B cell (primary cell): ENCODE measurements at regions not wholly inside any gene's neighbourhood (a gene's known extent, or its start where the extent isn't known, plus 50 kb on each side); places are given as distances from the start of the nearest gene placed in this dataset.
A peak's percentile ranks its signal among the peaks of the same experiment; 100 is the strongest.

Experiments
- ATAC-seq: fragments of 200-7000 bp; cut with Tn5 transposase; one replicate; pipeline ENCODE4 v1.10.0; 2021; ENCODE audit warnings: low read depth, mild to moderate bottlenecking, moderate number of reproducible peaks, moderate library complexity
- CTCF ChIA-PET: fragments of 350-600 bp; sonication (Branson Sonifier 250); formaldehyde crosslinking; loops from one replicate; lab custom pipeline; 2021; ENCODE audit warnings: antibody characterized with exemption, inconsistent platforms; lab: Charles Lee
- POLR2A ChIA-PET: fragments of 350-600 bp; sonication (Branson Sonifier 250); formaldehyde crosslinking; loops from one replicate; lab custom pipeline; 2021; ENCODE audit warnings: antibody characterized with exemption; lab: Charles Lee
- DNase-seq: peaks from one replicate; pipeline ENCODE4 v3.0.0; 2013
- H2AFZ ChIP-seq: 2 replicates; pipeline ENCODE4 v1.6.1; 2012; ENCODE audit warnings: mild to moderate bottlenecking, low read depth, low read length; ENCODE audit not compliant: insufficient read depth, poor library complexity, severe bottlenecking
- H3K27ac ChIP-seq, 2 donors: 1 replicate in 1 of 2; 2 replicates in 1 of 2; pipeline ENCODE4 v1.5.1; 2012 to 2013; ENCODE audit warnings: low read length in 2 of 2, mild to moderate bottlenecking in 2 of 2, moderate library complexity in 1 of 2
- H3K27me3 ChIP-seq, 4 experiments: fragments of 200-600 bp in 1 of 4; sonication (generic) in 1 of 4; replicated peaks in 1 of 4; 1 replicate in 2 of 4; 2 replicates in 2 of 4; pipeline versions ENCODE4 v1.6.1 to v1.7.0; 2013 to 2016; ENCODE audit warnings: low read length in 3 of 4, mild to moderate bottlenecking in 2 of 4, mixed read lengths in 1 of 4, moderate library complexity in 1 of 4; ENCODE audit not compliant: insufficient read depth in 4 of 4, control insufficient read depth in 3 of 4; ENCODE audit errors: control extremely low read depth in 1 of 4
- H3K36me3 ChIP-seq, 2 experiments: replicated peaks in 1 of 2; 1 replicate in 1 of 2; 2 replicates in 1 of 2; pipeline versions ENCODE4 v1.6.1 to v1.7.1; 2013; ENCODE audit warnings: low read length in 1 of 2; ENCODE audit not compliant: insufficient read depth in 2 of 2, control insufficient read depth in 1 of 2; ENCODE audit errors: control extremely low read depth in 1 of 2, extremely low read depth in 1 of 2
- H3K4me1 ChIP-seq, 2 donors: fragments of 200-600 bp in 1 of 2; sonication (generic) in 1 of 2; 1 replicate in 1 of 2; 2 replicates in 1 of 2; pipeline versions ENCODE4 v1.5.1 to v1.6.1; 2013 to 2017; ENCODE audit warnings: low read length in 2 of 2; ENCODE audit not compliant: control insufficient read depth in 2 of 2, insufficient read depth in 2 of 2
- H3K4me2 ChIP-seq: replicated peaks from 2 replicates; pipeline ENCODE3; 2012; ENCODE audit warnings: mild to moderate bottlenecking, low read depth, low read length; ENCODE audit not compliant: poor library complexity, severe bottlenecking
- H3K4me3 ChIP-seq, 5 experiments: fragments of 200-600 bp in 1 of 5; sonication (generic) in 1 of 5; 1 replicate in 3 of 5; 2 replicates in 2 of 5; pipeline versions ENCODE4 v1.5.1 to v1.7.0; 2011 to 2016; ENCODE audit warnings: low read length in 4 of 5, mild to moderate bottlenecking in 4 of 5, low read depth in 2 of 5, control low read depth in 1 of 5, moderate library complexity in 1 of 5; ENCODE audit not compliant: insufficient read depth in 1 of 5; ENCODE audit errors: control extremely low read depth in 1 of 5, extremely low read depth in 1 of 5
- H3K79me2 ChIP-seq: fragments of 200-600 bp; sonication (generic); one replicate; pipeline ENCODE4 v1.6.0; 2016; ENCODE audit warnings: low read length; ENCODE audit not compliant: control insufficient read depth, insufficient read depth
- H3K9ac ChIP-seq: fragments of 200-600 bp; sonication (generic); 2 replicates; pipeline ENCODE4 v1.6.1; 2017; ENCODE audit warnings: mild to moderate bottlenecking, low read length, moderate library complexity
- H3K9me3 ChIP-seq, 3 donors: one replicate each; pipeline versions ENCODE4 v1.6.1 to v1.7.1; 2013; ENCODE audit warnings: low read length in 2 of 3; ENCODE audit not compliant: control insufficient read depth in 2 of 3, insufficient read depth in 1 of 3; ENCODE audit errors: control extremely low read depth in 1 of 3
- H4K20me1 ChIP-seq: 2 replicates; pipeline ENCODE4 v1.6.0; 2012; ENCODE audit warnings: mild to moderate bottlenecking, low read length; ENCODE audit not compliant: insufficient read depth, control insufficient read depth, poor library complexity, severe bottlenecking
- H3K27ac Mint-ChIP-seq: one replicate; pipeline ENCODE4 v1.8.0; 2021; ENCODE audit warnings: mixed read lengths
- H3K27me3 Mint-ChIP-seq: one replicate; pipeline ENCODE4 v1.8.0; 2021; ENCODE audit warnings: mixed read lengths
- H3K4me1 Mint-ChIP-seq: one replicate; pipeline ENCODE4 v1.8.0; 2021; ENCODE audit warnings: mixed read lengths
- H3K4me3 Mint-ChIP-seq: one replicate; pipeline ENCODE4 v1.8.0; 2021; ENCODE audit warnings: mixed read lengths
- H3K9me3 Mint-ChIP-seq: one replicate; pipeline ENCODE4 v1.8.0; 2022; ENCODE audit warnings: mixed read lengths; ENCODE audit not compliant: insufficient read depth
- EZH2 ChIP-seq: IDR thresholded peaks from 2 replicates; pipeline ENCODE4 v1.6.1; 2012; ENCODE audit warnings: borderline replicate concordance, low read depth, mild to moderate bottlenecking, moderate library complexity, low read length; ENCODE audit not compliant: insufficient read depth, poor library complexity, severe bottlenecking
- WGBS: methylation state at CpG from one replicate; pipeline ENCODE4 v1.1.5; 2013; ENCODE audit warnings: missing lambda C conversion rate; ENCODE audit not compliant: insufficient coverage; 5-methylcytosine and 5-hydroxymethylcytosine counted together
- intact Hi-C: fragments of 100-400 bp; cut with micrococcal nuclease; formaldehyde crosslinking; loops from one replicate; pipeline ENCODE4 v1.10.0; 2022
- TF ChIP-seq, protein P1 (sequence below): fragments of 200-600 bp; IDR thresholded peaks from one replicate; pipeline ENCODE4 v1.8.0; 2022; ENCODE audit warnings: antibody characterized with exemption, mild to moderate bottlenecking

- no peaks in the 10 kb centered on the region for H3K36me3 ChIP-seq
- no peak for DNase-seq
- Mint-ChIP-seq H3K4me1 (no peaks in the 10 kb centered on the region), H3K4me3 (no peak overlapping the region), H3K27me3 (no peaks in the 10 kb centered on the region), H3K9me3 (no peaks in the 10 kb centered on the region), H3K27ac (no peak overlapping the region)
- ATAC-seq = no peak
- H3K9ac ChIP-seq = no peak overlapping the region
- no peak overlapping the region for H3K4me3 ChIP-seq
- ChIA-PET POLR2A (no interaction called here), CTCF (no interaction called here)
- H3K4me1 ChIP-seq = no peaks in the 10 kb centered on the region
- TF ChIP-seq, protein P1, sequence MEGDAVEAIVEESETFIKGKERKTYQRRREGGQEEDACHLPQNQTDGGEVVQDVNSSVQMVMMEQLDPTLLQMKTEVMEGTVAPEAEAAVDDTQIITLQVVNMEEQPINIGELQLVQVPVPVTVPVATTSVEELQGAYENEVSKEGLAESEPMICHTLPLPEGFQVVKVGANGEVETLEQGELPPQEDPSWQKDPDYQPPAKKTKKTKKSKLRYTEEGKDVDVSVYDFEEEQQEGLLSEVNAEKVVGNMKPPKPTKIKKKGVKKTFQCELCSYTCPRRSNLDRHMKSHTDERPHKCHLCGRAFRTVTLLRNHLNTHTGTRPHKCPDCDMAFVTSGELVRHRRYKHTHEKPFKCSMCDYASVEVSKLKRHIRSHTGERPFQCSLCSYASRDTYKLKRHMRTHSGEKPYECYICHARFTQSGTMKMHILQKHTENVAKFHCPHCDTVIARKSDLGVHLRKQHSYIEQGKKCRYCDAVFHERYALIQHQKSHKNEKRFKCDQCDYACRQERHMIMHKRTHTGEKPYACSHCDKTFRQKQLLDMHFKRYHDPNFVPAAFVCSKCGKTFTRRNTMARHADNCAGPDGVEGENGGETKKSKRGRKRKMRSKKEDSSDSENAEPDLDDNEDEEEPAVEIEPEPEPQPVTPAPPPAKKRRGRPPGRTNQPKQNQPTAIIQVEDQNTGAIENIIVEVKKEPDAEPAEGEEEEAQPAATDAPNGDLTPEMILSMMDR = no peak
- TF ChIP-seq EZH2 = no peak
- WGBS = 87% methylated on average over 7 of the region's 13 CpGs
- no peak overlapping the region for H2AFZ ChIP-seq
- intact Hi-C loops = loop anchor here (5.0 kb wide), 1 partner anchor 1431 kb away; no protein-coding TSS in a partner anchor
- H3K27me3 ChIP-seq = no peaks in the 10 kb centered on the region
- no peak overlapping the region for H3K27ac ChIP-seq
- no peaks in the 10 kb centered on the region for H3K9me3 ChIP-seq
- H4K20me1 ChIP-seq = no peaks in the 10 kb centered on the region
- no peak overlapping the region for H3K4me2 ChIP-seq
- no peaks in the 10 kb centered on the region for H3K79me2 ChIP-seq
Measured at GRCh38 chr20:11675920-11676629, 241.6 kb upstream of the BTBD3 start.

- H3K4me2 ChIP-seq = no peak overlapping the region
- H3K4me3 Mint-ChIP-seq = no peak overlapping the region
- H4K20me1 ChIP-seq = no peaks in the 10 kb centered on the region
- no peak overlapping the region for H2AFZ ChIP-seq
- CTCF ChIA-PET = no interaction called here
- H3K27ac ChIP-seq = no peak overlapping the region
- TF ChIP-seq EZH2 = no peak
- TF ChIP-seq, protein P1 = no peak
- H3K4me1 ChIP-seq = no peaks in the 10 kb centered on the region
- no peaks in the 10 kb centered on the region for H3K36me3 ChIP-seq
- no peaks in the 10 kb centered on the region for H3K27me3 ChIP-seq
- no peaks in the 10 kb centered on the region for H3K79me2 ChIP-seq
- POLR2A ChIA-PET = no interaction called here
- no peaks in the 10 kb centered on the region for H3K27me3 Mint-ChIP-seq
- ATAC-seq (no peak), DNase-seq (peak; percentile 4)
- no peak overlapping the region for H3K9ac ChIP-seq
- no peaks in the 10 kb centered on the region for H3K9me3 ChIP-seq
- intact Hi-C loops = loop anchor here (5.0 kb wide), 1 partner anchor 1431 kb away; no protein-coding TSS in a partner anchor
- H3K4me1 Mint-ChIP-seq = no peaks in the 10 kb centered on the region
- H3K4me3 ChIP-seq = no peak overlapping the region
- H3K27ac Mint-ChIP-seq = no peak overlapping the region
- H3K9me3 Mint-ChIP-seq = no peaks in the 10 kb centered on the region
- 100% methylated on average over 1 of the region's 2 CpGs for WGBS
Measured at GRCh38 chr20:11676630-11677287, 240.9 kb upstream of the BTBD3 start.
